ENCODE measurements at regions not wholly inside any gene's neighbourhood (a gene's known extent, or its start where the extent isn't known, plus 50 kb on each side); places are given as distances from the start of the nearest gene placed in this dataset.

GRCh38 chr6:163839296-163839695, 424.8 kb downstream of the QKI start:
- no peak for TF ChIP-seq CTCF (optimal IDR thresholded peaks at IDR 0.05 in 1 of 3, IDR thresholded peaks at IDR 0.05 in 1 of 3, conservative IDR thresholded peaks at IDR 0.05 in 1 of 3; ENCODE audit: extremely low read depth in 1 of 3, insufficient read depth in 2 of 3, low read length in 3 of 3)
- no peak for TF ChIP-seq EZH2 (IDR thresholded peaks at IDR 0.05; ENCODE audit: low read length)

Measured in keratinocyte (primary cell).